HepG2 (cell line): ENCODE measurements at regions not wholly inside any gene's neighbourhood (a gene's known extent, or its start where the extent isn't known, plus 50 kb on each side); places are given as distances from the start of the nearest gene placed in this dataset.

Experiments
- ATAC-seq: fragments of 200-7000 bp; cut with Tn5 transposase; 3 replicates; pipeline ENCODE4 v1.9.1; 2020; ENCODE audit warnings: mild to moderate bottlenecking, moderate library complexity
- BruUV-seq: library from RNA; stranded (reverse); fragments of 400-500 nt; replicated peaks from 2 replicates; lab custom pipeline; 2021; lab: Mats Ljungman, UMichigan
- CTCF ChIA-PET: fragments of 300-600 bp; formaldehyde crosslinking; extraction: SDS; loops from one replicate; lab custom pipeline; 2021; ENCODE audit warnings: low total read pairs, inconsistent platforms, low intra/inter-chr PET ratio; lab: Yijun Ruan, JAX
- POLR2A ChIA-PET: fragments of 350-600 bp; sonication (Branson Sonifier 250); formaldehyde crosslinking; loops from one replicate; lab custom pipeline; 2020; ENCODE audit warnings: antibody characterized with exemption, inconsistent platforms; lab: Yijun Ruan, JAX
- DNase-seq: peaks from one replicate; pipeline ENCODE4 v3.0.0-alpha.2; 2015; ENCODE audit warnings: low spot score
- FAIRE-seq: peaks from 3 replicates; lab custom pipeline; 2011; peaks lifted over from hg19 to GRCh38; lab: Jason Lieb, UNC
- H2AFZ ChIP-seq: one replicate; pipeline ENCODE4 v1.6.1; 2011; ENCODE audit warnings: low read length, inconsistent platforms
- H3K27ac ChIP-seq: fragments of 300-600 bp; 3 replicates; pipeline ENCODE4 v1.8.0; 2011; ENCODE audit warnings: mixed run types, mild to moderate bottlenecking, mixed read lengths, low read length, inconsistent platforms; ENCODE audit not compliant: insufficient read depth; ENCODE audit errors: extremely low read length
- H3K27me3 ChIP-seq, 2 experiments: fragments of 200-600 bp in 1 of 2; 2 replicates in 1 of 2; 3 replicates in 1 of 2; pipeline versions ENCODE4 v1.6.0 to v1.8.0; 2011; ENCODE audit warnings: low read length in 2 of 2, mild to moderate bottlenecking in 2 of 2, moderate library complexity in 2 of 2, inconsistent platforms in 1 of 2; ENCODE audit not compliant: insufficient read depth in 2 of 2, control insufficient read depth in 1 of 2
- H3K36me3 ChIP-seq, 2 experiments: fragments of 200-600 bp in 1 of 2; replicated peaks in 1 of 2; 2 replicates in 1 of 2; 3 replicates in 1 of 2; pipeline versions ENCODE4 v1.5.1 to v1.8.0; 2011; ENCODE audit warnings: low read length in 2 of 2, inconsistent platforms in 1 of 2; ENCODE audit not compliant: insufficient read depth in 2 of 2, control insufficient read depth in 1 of 2
- H3K4me1 ChIP-seq: 2 replicates; pipeline ENCODE4 v1.5.1; 2012; ENCODE audit warnings: low read length, inconsistent platforms; ENCODE audit not compliant: insufficient read depth
- H3K4me2 ChIP-seq: 2 replicates; pipeline ENCODE4 v1.6.0; 2011; ENCODE audit warnings: low read depth, low read length, inconsistent platforms
- H3K4me3 ChIP-seq, 3 experiments: fragments of 200-600 bp in 1 of 3; sonication (generic), shearing (Covaris generic) in 1 of 3; replicated peaks in 1 of 3; 2 replicates each; pipeline ENCODE4 v1.5.1; 2011 to 2016; ENCODE audit warnings: low read length in 3 of 3, inconsistent platforms in 2 of 3, low read depth in 2 of 3, mild to moderate bottlenecking in 2 of 3, control low read depth in 1 of 3, mixed read lengths in 1 of 3; ENCODE audit not compliant: insufficient read depth in 1 of 3
- H3K79me2 ChIP-seq: one replicate; pipeline ENCODE4 v1.6.1; 2011; ENCODE audit warnings: low read length, inconsistent platforms; ENCODE audit not compliant: insufficient read depth
- H3K9ac ChIP-seq: 2 replicates; pipeline ENCODE4 v1.6.0; 2011; ENCODE audit warnings: mild to moderate bottlenecking, low read depth, low read length, inconsistent platforms; ENCODE audit not compliant: insufficient read depth
- H3K9me3 ChIP-seq: 2 replicates; pipeline ENCODE4 v1.5.1; 2012; ENCODE audit warnings: mild to moderate bottlenecking, low read length
- H4K20me1 ChIP-seq: 2 replicates; pipeline ENCODE4 v1.6.0; 2011; ENCODE audit warnings: inconsistent platforms, mild to moderate bottlenecking, low read length, moderate library complexity; ENCODE audit not compliant: insufficient read depth
- CC2D1A ChIP-seq: sonication (generic); formaldehyde crosslinking; IDR thresholded peaks from 2 replicates; pipeline ENCODE4 v1.8.1; 2023; ENCODE audit warnings: mild to moderate bottlenecking, missing genetic modification reagents
- NR3C1 ChIP-seq: sonication (generic); formaldehyde crosslinking; IDR thresholded peaks from 2 replicates; pipeline ENCODE4 v1.4.0; 2020; ENCODE audit warnings: missing genetic modification reagents
- TCF7L2 ChIP-seq: IDR thresholded peaks from 2 replicates; pipeline ENCODE4 v1.6.1; 2011; ENCODE audit warnings: mild to moderate bottlenecking, low read depth, low read length, moderate library complexity
- ZNF382 ChIP-seq: sonication (generic); formaldehyde crosslinking; IDR thresholded peaks from 2 replicates; pipeline ENCODE4 v1.5.0; 2020; ENCODE audit warnings: missing genetic modification reagents, mild to moderate bottlenecking, borderline replicate concordance
- WGBS: methylation state at CpG from one replicate; pipeline ENCODE4 v1.1.6; 2017; ENCODE audit warnings: low lambda C conversion rate; 5-methylcytosine and 5-hydroxymethylcytosine counted together
- in situ Hi-C: cut with HindIII; loops from 2 replicates; pipeline ENCODE4 v1.10.0; 2017; ENCODE audit warnings: low pct_unique_long_range_greater_than_20kb; ENCODE audit not compliant: extremely low pct_ligation_motif_present
- intact Hi-C: fragments of 100-400 bp; cut with micrococcal nuclease; formaldehyde crosslinking; loops from one replicate; pipeline ENCODE4 v1.10.0; 2022; ENCODE audit not compliant: unreplicated experiment
- TF ChIP-seq, protein P1 (sequence below): sonication (generic); formaldehyde crosslinking; IDR thresholded peaks from 2 replicates; pipeline ENCODE4 v1.8.0; 2022; ENCODE audit warnings: missing genetic modification reagents, mild to moderate bottlenecking, moderate library complexity, borderline replicate concordance
- TF ChIP-seq, protein P2 (sequence below): sonication (generic); formaldehyde crosslinking; IDR thresholded peaks from 2 replicates; pipeline ENCODE4 v1.8.1; 2022; ENCODE audit warnings: low read depth, mild to moderate bottlenecking, missing genetic modification reagents
- TF ChIP-seq, protein P3 (sequence below): sonication (generic); formaldehyde crosslinking; IDR thresholded peaks from 2 replicates; pipeline ENCODE4 v1.4.0; 2020; ENCODE audit warnings: missing genetic modification reagents, mild to moderate bottlenecking, borderline replicate concordance

DNA sequence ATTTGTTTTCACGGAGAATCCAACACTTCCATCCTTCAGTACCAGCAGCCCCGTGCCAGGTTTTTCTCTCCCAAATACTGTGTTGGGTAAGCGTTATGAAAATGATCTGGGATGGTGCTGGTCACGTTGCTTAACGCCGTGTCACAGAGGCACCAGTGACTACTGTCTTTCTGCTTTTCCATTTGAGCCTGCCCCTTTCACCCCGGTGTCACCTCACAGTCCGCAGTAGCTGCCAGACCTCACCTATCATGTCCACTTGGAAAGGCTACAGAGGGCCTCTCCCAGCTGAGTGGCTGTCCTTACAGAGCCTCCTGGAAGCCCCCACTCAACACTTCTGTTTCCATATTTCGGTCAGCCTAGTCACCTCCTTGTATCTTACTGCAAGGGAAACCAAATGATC, 176.5 kb upstream of the ARID1B start:
- no peak for TF ChIP-seq TCF7L2
- TF ChIP-seq, protein P1, sequence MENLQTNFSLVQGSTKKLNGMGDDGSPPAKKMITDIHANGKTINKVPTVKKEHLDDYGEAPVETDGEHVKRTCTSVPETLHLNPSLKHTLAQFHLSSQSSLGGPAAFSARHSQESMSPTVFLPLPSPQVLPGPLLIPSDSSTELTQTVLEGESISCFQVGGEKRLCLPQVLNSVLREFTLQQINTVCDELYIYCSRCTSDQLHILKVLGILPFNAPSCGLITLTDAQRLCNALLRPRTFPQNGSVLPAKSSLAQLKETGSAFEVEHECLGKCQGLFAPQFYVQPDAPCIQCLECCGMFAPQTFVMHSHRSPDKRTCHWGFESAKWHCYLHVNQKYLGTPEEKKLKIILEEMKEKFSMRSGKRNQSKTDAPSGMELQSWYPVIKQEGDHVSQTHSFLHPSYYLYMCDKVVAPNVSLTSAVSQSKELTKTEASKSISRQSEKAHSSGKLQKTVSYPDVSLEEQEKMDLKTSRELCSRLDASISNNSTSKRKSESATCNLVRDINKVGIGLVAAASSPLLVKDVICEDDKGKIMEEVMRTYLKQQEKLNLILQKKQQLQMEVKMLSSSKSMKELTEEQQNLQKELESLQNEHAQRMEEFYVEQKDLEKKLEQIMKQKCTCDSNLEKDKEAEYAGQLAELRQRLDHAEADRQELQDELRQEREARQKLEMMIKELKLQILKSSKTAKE (CRISPR knock-in tag) = no peak
- Histone ChIP-seq H3K79me2 (no peaks in the 10 kb centered on the region), H3K36me3 (no peaks in the 10 kb centered on the region), H3K27me3 (peaks cover 8 to 34% of the 10 kb centered on the region in 2 experiments), H3K4me2 (no peak overlapping the region), H2AFZ (no peak overlapping the region), H3K4me1 (no peaks in the 10 kb centered on the region), H4K20me1 (no peaks in the 10 kb centered on the region), H3K9ac (no peak overlapping the region), H3K9me3 (peaks cover 7% of the 10 kb centered on the region; the same call in 1 of the 2 replicates), H3K27ac (no peak overlapping the region), H3K4me3 (no peak overlapping the region)
- BruUV-seq = no TSS peak
- DNase-seq (no peak), FAIRE-seq (no peak), ATAC-seq (no peak)
- intact Hi-C loops (no loop called here), in situ Hi-C loops (no loop called here)
- CTCF ChIA-PET = no interaction called here
- 30% methylated on average over 9 of the region's 9 CpGs for WGBS
- POLR2A ChIA-PET = no interaction called here

DNA sequence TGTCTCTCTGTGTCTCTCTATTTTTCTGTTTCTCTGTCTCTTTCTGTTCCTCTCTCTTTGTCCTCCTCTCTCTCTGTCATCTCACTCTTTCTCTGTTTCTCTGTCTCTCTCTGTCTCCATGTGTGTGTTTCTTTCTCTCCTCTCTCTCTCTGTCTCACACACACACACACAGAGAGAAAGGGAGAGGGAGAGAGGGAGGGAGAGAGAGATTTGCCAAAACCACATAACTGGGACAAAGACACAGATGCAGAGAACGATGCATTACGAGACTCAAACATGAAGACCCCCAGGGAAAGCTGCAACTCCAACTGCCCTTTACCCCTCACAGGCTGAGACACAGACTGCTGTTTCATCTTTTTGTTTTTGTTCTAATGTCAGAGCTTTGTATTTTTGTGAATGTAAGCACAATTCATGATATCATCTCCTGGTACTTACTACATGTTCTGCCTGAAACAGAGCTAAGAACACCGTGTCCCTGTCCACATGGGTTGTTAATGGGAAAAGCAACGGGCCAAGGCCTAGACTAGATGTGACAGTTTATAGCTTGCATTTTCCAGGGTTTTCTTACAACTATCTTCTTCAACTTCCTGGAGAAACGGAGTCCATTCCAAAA, 177.1 kb upstream of the ARID1B start:
- no peaks in the 10 kb centered on the region for H3K4me1 ChIP-seq
- peaks cover 7% of the 10 kb centered on the region; the same call in 1 of the 2 replicates for H3K9me3 ChIP-seq
- intact Hi-C loops = no loop called here
- no peak overlapping the region for H3K4me2 ChIP-seq
- WGBS = 10% methylated on average over 5 of the region's 5 CpGs
- no peaks in the 10 kb centered on the region for H4K20me1 ChIP-seq
- FAIRE-seq (no peak), ATAC-seq (no peak), DNase-seq (no peak)
- no peak overlapping the region for H2AFZ ChIP-seq
- no peaks in the 10 kb centered on the region for H3K36me3 ChIP-seq
- no peaks in the 10 kb centered on the region for H3K79me2 ChIP-seq
- ChIA-PET POLR2A (no interaction called here), CTCF (no interaction called here)
- no TSS peak for BruUV-seq
- in situ Hi-C loops = no loop called here
- H3K4me3 ChIP-seq = no peak overlapping the region
- no peak overlapping the region for H3K27ac ChIP-seq
- H3K9ac ChIP-seq = no peak overlapping the region
- H3K27me3 ChIP-seq = peaks cover 8 to 36% of the 10 kb centered on the region in 2 experiments
- TF ChIP-seq NR3C1 (CRISPR knock-in tag) (no peak), ZNF382 (CRISPR knock-in tag) (no peak), CC2D1A (CRISPR knock-in tag) (no peak)
- TF ChIP-seq, protein P2, sequence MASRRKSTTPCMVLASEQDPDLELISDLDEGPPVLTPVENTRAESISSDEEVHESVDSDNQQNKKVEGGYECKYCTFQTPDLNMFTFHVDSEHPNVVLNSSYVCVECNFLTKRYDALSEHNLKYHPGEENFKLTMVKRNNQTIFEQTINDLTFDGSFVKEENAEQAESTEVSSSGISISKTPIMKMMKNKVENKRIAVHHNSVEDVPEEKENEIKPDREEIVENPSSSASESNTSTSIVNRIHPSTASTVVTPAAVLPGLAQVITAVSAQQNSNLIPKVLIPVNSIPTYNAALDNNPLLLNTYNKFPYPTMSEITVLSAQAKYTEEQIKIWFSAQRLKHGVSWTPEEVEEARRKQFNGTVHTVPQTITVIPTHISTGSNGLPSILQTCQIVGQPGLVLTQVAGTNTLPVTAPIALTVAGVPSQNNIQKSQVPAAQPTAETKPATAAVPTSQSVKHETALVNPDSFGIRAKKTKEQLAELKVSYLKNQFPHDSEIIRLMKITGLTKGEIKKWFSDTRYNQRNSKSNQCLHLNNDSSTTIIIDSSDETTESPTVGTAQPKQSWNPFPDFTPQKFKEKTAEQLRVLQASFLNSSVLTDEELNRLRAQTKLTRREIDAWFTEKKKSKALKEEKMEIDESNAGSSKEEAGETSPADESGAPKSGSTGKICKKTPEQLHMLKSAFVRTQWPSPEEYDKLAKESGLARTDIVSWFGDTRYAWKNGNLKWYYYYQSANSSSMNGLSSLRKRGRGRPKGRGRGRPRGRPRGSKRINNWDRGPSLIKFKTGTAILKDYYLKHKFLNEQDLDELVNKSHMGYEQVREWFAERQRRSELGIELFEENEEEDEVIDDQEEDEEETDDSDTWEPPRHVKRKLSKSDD = no peak
- TF ChIP-seq, protein P3, sequence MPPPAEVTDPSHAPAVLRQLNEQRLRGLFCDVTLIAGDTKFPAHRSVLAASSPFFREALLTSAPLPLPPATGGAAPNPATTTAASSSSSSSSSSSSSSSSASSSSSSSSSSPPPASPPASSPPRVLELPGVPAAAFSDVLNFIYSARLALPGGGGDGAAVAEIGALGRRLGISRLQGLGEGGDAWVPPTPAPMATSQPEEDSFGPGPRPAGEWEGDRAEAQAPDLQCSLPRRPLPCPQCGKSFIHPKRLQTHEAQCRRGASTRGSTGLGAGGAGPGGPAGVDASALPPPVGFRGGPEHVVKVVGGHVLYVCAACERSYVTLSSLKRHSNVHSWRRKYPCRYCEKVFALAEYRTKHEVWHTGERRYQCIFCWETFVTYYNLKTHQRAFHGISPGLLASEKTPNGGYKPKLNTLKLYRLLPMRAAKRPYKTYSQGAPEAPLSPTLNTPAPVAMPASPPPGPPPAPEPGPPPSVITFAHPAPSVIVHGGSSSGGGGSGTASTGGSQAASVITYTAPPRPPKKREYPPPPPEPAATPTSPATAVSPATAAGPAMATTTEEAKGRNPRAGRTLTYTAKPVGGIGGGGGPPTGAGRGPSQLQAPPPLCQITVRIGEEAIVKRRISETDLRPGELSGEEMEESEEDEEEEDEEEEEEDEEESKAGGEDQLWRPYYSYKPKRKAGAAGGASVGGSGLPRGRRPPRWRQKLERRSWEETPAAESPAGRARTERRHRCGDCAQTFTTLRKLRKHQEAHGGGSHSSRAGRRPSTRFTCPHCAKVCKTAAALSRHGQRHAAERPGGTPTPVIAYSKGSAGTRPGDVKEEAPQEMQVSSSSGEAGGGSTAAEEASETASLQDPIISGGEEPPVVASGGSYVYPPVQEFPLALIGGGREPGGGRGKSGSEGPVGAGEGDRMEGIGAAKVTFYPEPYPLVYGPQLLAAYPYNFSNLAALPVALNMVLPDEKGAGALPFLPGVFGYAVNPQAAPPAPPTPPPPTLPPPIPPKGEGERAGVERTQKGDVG (CRISPR knock-in tag) = no peak
